PC-9 (cell line): ENCODE measurements at regions not wholly inside any gene's neighbourhood (a gene's known extent, or its start where the extent isn't known, plus 50 kb on each side); places are given as distances from the start of the nearest gene placed in this dataset.

Source experiments
- BruUV-seq: library from RNA; stranded (reverse); fragments of 400-500 nt; replicated peaks from 2 replicates; lab custom pipeline; 2021; lab: Mats Ljungman, UMichigan
- CTCF ChIA-PET: fragments of 300-600 bp; sonication (Branson Sonifier 250); formaldehyde crosslinking; loops from one replicate; lab custom pipeline; 2022; ENCODE audit warnings: antibody characterized with exemption; lab: Charles Lee
- POLR2A ChIA-PET: fragments of 300-600 bp; sonication (Branson Sonifier 250); formaldehyde crosslinking; loops from one replicate; lab custom pipeline; 2022; ENCODE audit warnings: antibody characterized with exemption; ENCODE audit not compliant: unreplicated experiment; lab: Charles Lee
- DNase-seq, 2 experiments: peaks; one replicate each; pipeline versions ENCODE4 v3.0.0 to v3.0.0-alpha.2; 2015 to 2022; ENCODE audit warnings: mixed read lengths in 1 of 2
- H2AFZ ChIP-seq: fragments of 200-600 bp; sonication (generic); 2 replicates; pipeline ENCODE4 v1.8.1; 2017; ENCODE audit warnings: antibody characterized with exemption
- H3F3A ChIP-seq: fragments of 200-600 bp; sonication (generic); 2 replicates; pipeline ENCODE4 v1.8.1; 2017; ENCODE audit warnings: antibody characterized with exemption, mild to moderate bottlenecking, low read depth; ENCODE audit not compliant: insufficient read depth
- H3K27ac ChIP-seq: fragments of 200-600 bp; sonication (generic); 2 replicates; pipeline ENCODE4 v1.6.1; 2016; ENCODE audit warnings: mixed run types
- H3K27me3 ChIP-seq: fragments of 200-600 bp; sonication (generic); 2 replicates; pipeline ENCODE4 v1.6.1; 2016; ENCODE audit warnings: low read depth, mixed run types; ENCODE audit not compliant: insufficient read depth
- H3K36me3 ChIP-seq: fragments of 200-600 bp; sonication (generic); 2 replicates; pipeline ENCODE4 v1.6.1; 2016; ENCODE audit warnings: low read depth, mixed run types
- H3K4me1 ChIP-seq: fragments of 200-600 bp; sonication (generic); replicated peaks from 2 replicates; pipeline ENCODE4 v1.6.1; 2016; ENCODE audit warnings: mixed run types; ENCODE audit not compliant: insufficient read depth
- H3K4me2 ChIP-seq: fragments of 200-600 bp; sonication (generic); 2 replicates; pipeline ENCODE4 v1.6.1; 2017; ENCODE audit warnings: mixed run types
- H3K4me3 ChIP-seq: fragments of 200-600 bp; sonication (generic); 2 replicates; pipeline ENCODE4 v1.6.1; 2016; ENCODE audit warnings: mixed run types
- H3K79me2 ChIP-seq: fragments of 200-600 bp; sonication (generic); 2 replicates; pipeline ENCODE4 v1.6.1; 2017; ENCODE audit warnings: low read depth, mixed run types
- H3K9me2 ChIP-seq: fragments of 200-600 bp; sonication (generic); 2 replicates; pipeline ENCODE4 v1.8.1; 2017; ENCODE audit warnings: mild to moderate bottlenecking; ENCODE audit not compliant: insufficient read depth
- H3K9me3 ChIP-seq: fragments of 200-600 bp; sonication (generic); 2 replicates; pipeline ENCODE4 v1.8.1; 2016; ENCODE audit warnings: low read depth; ENCODE audit not compliant: insufficient read depth
- H4K20me1 ChIP-seq: fragments of 200-600 bp; sonication (generic); 2 replicates; pipeline ENCODE4 v1.8.1; 2017; ENCODE audit not compliant: insufficient read depth
- CTCF ChIP-seq: fragments of 200-600 bp; sonication (generic); conservative IDR thresholded peaks from 2 replicates; pipeline ENCODE4 v1.6.1; 2017; ENCODE audit warnings: mixed run types, antibody characterized with exemption, mild to moderate bottlenecking, moderate library complexity
- EZH2 ChIP-seq: fragments of 200-600 bp; sonication (generic); IDR thresholded peaks from 2 replicates; pipeline ENCODE4 v1.8.0; 2017; ENCODE audit warnings: antibody characterized with exemption, low read depth
- intact Hi-C: fragments of 100-400 bp; cut with micrococcal nuclease; formaldehyde crosslinking; loops from one replicate; pipeline ENCODE4 v1.10.0; 2022; ENCODE audit not compliant: unreplicated experiment

- no peak overlapping the region for H2AFZ ChIP-seq
- no peaks in the 10 kb centered on the region for H3K27me3 ChIP-seq
- CTCF ChIA-PET = no interaction called here
- intact Hi-C loops = no loop called here
- no peak for DNase-seq
- no peak overlapping the region for H3K4me3 ChIP-seq
- H3K79me2 ChIP-seq = no peaks in the 10 kb centered on the region
- H3K9me2 ChIP-seq = no peaks in the 10 kb centered on the region
- H3K36me3 ChIP-seq = no peaks in the 10 kb centered on the region
- H3F3A ChIP-seq = no peaks in the 10 kb centered on the region
- TF ChIP-seq CTCF = no peak
- no peak for TF ChIP-seq EZH2
- BruUV-seq = no TSS peak
- H3K4me1 ChIP-seq = no peaks in the 10 kb centered on the region
- no peaks in the 10 kb centered on the region for H3K9me3 ChIP-seq
- no peak overlapping the region for H3K27ac ChIP-seq
- no peak overlapping the region for H3K4me2 ChIP-seq
- no peaks in the 10 kb centered on the region for H4K20me1 ChIP-seq
- POLR2A ChIA-PET = no interaction called here
Measured at GRCh38 chr3:26525013-26525412, 97.6 kb upstream of the LRRC3B start.

DNA sequence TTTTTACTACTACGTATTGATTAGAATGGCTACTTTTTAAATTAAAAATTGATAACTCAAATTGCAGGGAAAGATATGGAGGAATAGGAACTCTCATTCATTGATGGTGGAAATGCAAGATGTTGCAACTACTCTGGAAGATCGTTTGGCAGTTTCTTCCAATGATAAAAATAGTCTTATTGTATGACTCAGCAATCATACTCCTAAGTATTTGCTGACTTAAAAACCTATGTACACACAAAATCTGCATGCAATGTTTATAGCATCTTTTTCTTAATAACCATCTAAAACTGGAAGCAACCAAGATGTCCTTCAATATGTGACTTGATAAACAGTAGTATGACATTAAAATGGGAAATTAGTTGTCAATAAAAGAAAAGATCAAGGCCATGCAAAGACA is 87.4 kb upstream of the LRRC3B start:
- Histone ChIP-seq H2AFZ (no peak overlapping the region), H3K4me1 (no peaks in the 10 kb centered on the region), H3K79me2 (no peaks in the 10 kb centered on the region), H3K27ac (no peak overlapping the region), H3F3A (no peaks in the 10 kb centered on the region), H3K9me2 (no peaks in the 10 kb centered on the region), H3K4me3 (no peak overlapping the region), H3K36me3 (no peaks in the 10 kb centered on the region), H3K27me3 (no peaks in the 10 kb centered on the region), H4K20me1 (no peaks in the 10 kb centered on the region), H3K4me2 (no peak overlapping the region), H3K9me3 (no peaks in the 10 kb centered on the region)
- no TSS peak for BruUV-seq
- TF ChIP-seq CTCF = no peak
- no peak for TF ChIP-seq EZH2
- intact Hi-C loops = no loop called here
- DNase-seq = no peak
- POLR2A ChIA-PET = no interaction called here
- CTCF ChIA-PET = no interaction called here

- Histone ChIP-seq H3K4me1 (no peaks in the 10 kb centered on the region), H2AFZ (no peak overlapping the region), H3K36me3 (no peaks in the 10 kb centered on the region), H3K79me2 (no peaks in the 10 kb centered on the region), H3K9me2 (no peaks in the 10 kb centered on the region), H3F3A (no peaks in the 10 kb centered on the region), H3K4me2 (no peak overlapping the region), H3K9me3 (no peaks in the 10 kb centered on the region), H3K27ac (no peak overlapping the region), H3K4me3 (no peak overlapping the region), H3K27me3 (no peaks in the 10 kb centered on the region), H4K20me1 (no peaks in the 10 kb centered on the region)
- TF ChIP-seq EZH2 = no peak
- TF ChIP-seq CTCF = no peak
- DNase-seq = no peak
- ChIA-PET CTCF (no interaction called here), POLR2A (no interaction called here)
- intact Hi-C loops = no loop called here
- no TSS peak for BruUV-seq
Measured at GRCh38 chr3:26536955-26537354, 85.6 kb upstream of the LRRC3B start.
